PFSK-1 (cell line): ENCODE measurements at regions not wholly inside any gene's neighbourhood (a gene's known extent, or its start where the extent isn't known, plus 50 kb on each side); places are given as distances from the start of the nearest gene placed in this dataset.

Experiments
- FOXP2 ChIP-seq: optimal IDR thresholded peaks from 2 replicates; pipeline ENCODE3; 2011; ENCODE audit warnings: borderline replicate concordance, control low read depth, inconsistent platforms; ENCODE audit not compliant: insufficient read depth; ENCODE audit errors: extremely low read length, extremely low read depth
- POLR2AphosphoS5 ChIP-seq: IDR thresholded peaks from 2 replicates; pipeline ENCODE4 v1.6.1; 2012; ENCODE audit warnings: low read depth, mild to moderate bottlenecking, control low read depth, low read length, moderate library complexity
- REST ChIP-seq, 2 experiments: IDR thresholded peaks; 2 replicates each; pipeline versions ENCODE4 v1.6.1 to v1.8.0; 2011 to 2012; ENCODE audit warnings: low read depth in 2 of 2, low read length in 2 of 2, control low read depth in 1 of 2, inconsistent platforms in 1 of 2, mild to moderate bottlenecking in 1 of 2, moderate library complexity in 1 of 2; ENCODE audit not compliant: insufficient read depth in 1 of 2
- SIN3A ChIP-seq: IDR thresholded peaks from 2 replicates; pipeline ENCODE4 v1.6.1; 2012; ENCODE audit warnings: mild to moderate bottlenecking, low read length, moderate library complexity, borderline replicate concordance; ENCODE audit not compliant: insufficient read depth
- TAF1 ChIP-seq: IDR thresholded peaks from 2 replicates; pipeline ENCODE4 v1.6.1; 2012; ENCODE audit warnings: low read length, control low read depth, borderline replicate concordance; ENCODE audit not compliant: insufficient read depth

DNA sequence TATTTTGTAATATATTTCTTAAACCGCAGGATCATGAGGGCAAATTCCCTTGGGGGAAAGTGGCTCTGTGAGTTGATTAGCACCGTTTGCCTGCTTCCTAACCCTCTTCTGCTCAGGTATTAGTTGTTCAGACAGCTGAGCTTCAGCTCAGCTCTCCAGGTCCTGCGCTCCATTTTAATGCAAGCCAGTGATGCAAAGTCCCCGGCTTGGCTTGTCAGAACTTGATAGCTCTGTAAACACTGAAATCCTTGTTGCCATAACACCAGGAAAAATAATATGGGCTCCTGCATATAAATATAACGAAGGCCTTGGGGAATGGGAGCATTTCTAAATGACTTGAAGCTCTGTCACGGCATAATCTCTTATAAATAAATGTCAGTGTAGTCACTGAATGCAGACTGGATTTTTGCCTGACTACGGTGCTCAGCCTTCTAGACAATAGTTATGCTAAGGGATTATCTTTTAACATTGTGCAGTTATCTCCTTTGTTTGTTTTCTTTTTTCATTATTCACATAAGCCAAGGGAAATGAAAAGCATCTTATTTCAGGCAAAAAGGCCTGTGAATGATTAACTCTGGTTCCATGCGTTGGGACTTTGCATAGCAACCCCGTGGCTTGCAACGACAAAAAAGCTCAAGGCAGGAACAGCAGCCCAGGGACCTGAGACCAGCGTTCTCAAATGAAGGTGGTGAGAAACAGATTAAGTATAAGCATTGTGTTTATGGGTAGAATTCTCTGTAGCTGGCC is 253.2 kb downstream of the SPRY1 start:
- TF ChIP-seq POLR2AphosphoS5 (no peak), REST (IDR thresholded peaks at IDR 0.05; ENCODE audit: insufficient read depth in 1 of 2, low read depth in 2 of 2, low read length in 2 of 2) (no peak), SIN3A (no peak), TAF1 (no peak), FOXP2 (no peak)
